H1 (cell line): ENCODE measurements at regions not wholly inside any gene's neighbourhood (a gene's known extent, or its start where the extent isn't known, plus 50 kb on each side); places are given as distances from the start of the nearest gene placed in this dataset.

Source experiments
- CEBPB ChIP-seq: IDR thresholded peaks from 2 replicates; pipeline ENCODE4 v1.6.1; 2012; ENCODE audit warnings: low read depth, low read length
- CHD2 ChIP-seq: IDR thresholded peaks from 2 replicates; pipeline ENCODE4 v1.6.1; 2012; ENCODE audit warnings: low read length, improper control_type of control experiment
- FOSL1 ChIP-seq: IDR thresholded peaks from 2 replicates; pipeline ENCODE4 v1.6.1; 2011; ENCODE audit warnings: mild to moderate bottlenecking, low read depth, low read length, moderate library complexity; ENCODE audit not compliant: insufficient read depth
- HDAC2 ChIP-seq, 2 experiments: fragments of 300-600 bp in 1 of 2; sonication (generic) in 1 of 2; IDR thresholded peaks; 2 replicates each; pipeline ENCODE4 v1.6.1; 2011 to 2012; ENCODE audit warnings: low read depth in 2 of 2, low read length in 2 of 2, mild to moderate bottlenecking in 2 of 2, moderate library complexity in 2 of 2, borderline replicate concordance in 1 of 2, inconsistent platforms in 1 of 2
- JUND ChIP-seq: IDR thresholded peaks from 2 replicates; pipeline ENCODE4 v1.6.1; 2011; ENCODE audit warnings: mild to moderate bottlenecking, improper control_type of control experiment, low read length
- KDM1A ChIP-seq: fragments of 200-600, 300-600 bp; sonication (generic); IDR thresholded peaks from 2 replicates; pipeline ENCODE4 v1.7.1; 2016; ENCODE audit warnings: mild to moderate bottlenecking, low read length, borderline replicate concordance
- POU5F1 ChIP-seq: IDR thresholded peaks from 2 replicates; pipeline ENCODE4 v1.6.1; 2011; ENCODE audit warnings: low read depth, mild to moderate bottlenecking, low read length, moderate library complexity
- SP4 ChIP-seq: IDR thresholded peaks from 2 replicates; pipeline ENCODE4 v1.6.1; 2012; ENCODE audit warnings: low read length, inconsistent platforms
- TF ChIP-seq, protein P1 (sequence below): fragments of 300-600 bp; sonication (generic); IDR thresholded peaks from 2 replicates; pipeline ENCODE4 v1.7.1; 2012; ENCODE audit warnings: low read length, moderate library complexity, mild to moderate bottlenecking, inconsistent platforms; ENCODE audit not compliant: insufficient replicate concordance
- TF ChIP-seq, protein P2 (sequence below): IDR thresholded peaks from 2 replicates; pipeline ENCODE4 v1.6.1; 2012; ENCODE audit warnings: low read length, inconsistent platforms

DNA sequence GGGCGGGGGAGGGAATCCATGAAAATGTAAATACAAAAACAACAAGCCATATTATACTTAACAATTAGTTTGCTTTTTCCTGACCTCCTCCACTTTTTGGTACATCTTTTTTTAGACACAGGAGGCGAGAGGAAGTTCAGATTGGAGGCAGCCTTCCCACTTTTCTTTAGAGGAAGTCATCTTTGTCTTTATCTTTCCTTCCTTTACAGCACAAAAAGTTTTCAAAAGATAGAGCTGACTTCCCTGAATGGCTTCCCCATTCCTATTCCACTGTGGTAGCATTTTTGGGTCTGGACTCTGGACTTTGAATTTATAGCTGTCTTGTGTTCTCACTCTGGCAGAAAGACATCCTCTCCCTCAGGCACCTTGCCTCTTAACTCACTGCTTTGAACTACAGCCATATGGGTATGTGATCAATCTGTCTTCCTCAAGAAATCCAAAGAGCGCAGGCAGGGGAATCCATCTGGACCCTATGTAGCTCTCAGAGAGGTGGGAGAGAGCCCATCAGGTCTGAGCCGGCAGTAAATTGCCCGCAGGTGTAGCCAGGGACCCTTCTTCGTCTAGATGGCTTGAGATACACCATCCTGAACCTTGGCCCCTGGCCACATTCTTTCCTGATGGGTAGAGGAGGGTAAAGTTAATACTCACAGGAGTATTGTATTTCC lies 101.9 kb downstream of the AQP4 start (continued):
- TF ChIP-seq, protein P1, sequence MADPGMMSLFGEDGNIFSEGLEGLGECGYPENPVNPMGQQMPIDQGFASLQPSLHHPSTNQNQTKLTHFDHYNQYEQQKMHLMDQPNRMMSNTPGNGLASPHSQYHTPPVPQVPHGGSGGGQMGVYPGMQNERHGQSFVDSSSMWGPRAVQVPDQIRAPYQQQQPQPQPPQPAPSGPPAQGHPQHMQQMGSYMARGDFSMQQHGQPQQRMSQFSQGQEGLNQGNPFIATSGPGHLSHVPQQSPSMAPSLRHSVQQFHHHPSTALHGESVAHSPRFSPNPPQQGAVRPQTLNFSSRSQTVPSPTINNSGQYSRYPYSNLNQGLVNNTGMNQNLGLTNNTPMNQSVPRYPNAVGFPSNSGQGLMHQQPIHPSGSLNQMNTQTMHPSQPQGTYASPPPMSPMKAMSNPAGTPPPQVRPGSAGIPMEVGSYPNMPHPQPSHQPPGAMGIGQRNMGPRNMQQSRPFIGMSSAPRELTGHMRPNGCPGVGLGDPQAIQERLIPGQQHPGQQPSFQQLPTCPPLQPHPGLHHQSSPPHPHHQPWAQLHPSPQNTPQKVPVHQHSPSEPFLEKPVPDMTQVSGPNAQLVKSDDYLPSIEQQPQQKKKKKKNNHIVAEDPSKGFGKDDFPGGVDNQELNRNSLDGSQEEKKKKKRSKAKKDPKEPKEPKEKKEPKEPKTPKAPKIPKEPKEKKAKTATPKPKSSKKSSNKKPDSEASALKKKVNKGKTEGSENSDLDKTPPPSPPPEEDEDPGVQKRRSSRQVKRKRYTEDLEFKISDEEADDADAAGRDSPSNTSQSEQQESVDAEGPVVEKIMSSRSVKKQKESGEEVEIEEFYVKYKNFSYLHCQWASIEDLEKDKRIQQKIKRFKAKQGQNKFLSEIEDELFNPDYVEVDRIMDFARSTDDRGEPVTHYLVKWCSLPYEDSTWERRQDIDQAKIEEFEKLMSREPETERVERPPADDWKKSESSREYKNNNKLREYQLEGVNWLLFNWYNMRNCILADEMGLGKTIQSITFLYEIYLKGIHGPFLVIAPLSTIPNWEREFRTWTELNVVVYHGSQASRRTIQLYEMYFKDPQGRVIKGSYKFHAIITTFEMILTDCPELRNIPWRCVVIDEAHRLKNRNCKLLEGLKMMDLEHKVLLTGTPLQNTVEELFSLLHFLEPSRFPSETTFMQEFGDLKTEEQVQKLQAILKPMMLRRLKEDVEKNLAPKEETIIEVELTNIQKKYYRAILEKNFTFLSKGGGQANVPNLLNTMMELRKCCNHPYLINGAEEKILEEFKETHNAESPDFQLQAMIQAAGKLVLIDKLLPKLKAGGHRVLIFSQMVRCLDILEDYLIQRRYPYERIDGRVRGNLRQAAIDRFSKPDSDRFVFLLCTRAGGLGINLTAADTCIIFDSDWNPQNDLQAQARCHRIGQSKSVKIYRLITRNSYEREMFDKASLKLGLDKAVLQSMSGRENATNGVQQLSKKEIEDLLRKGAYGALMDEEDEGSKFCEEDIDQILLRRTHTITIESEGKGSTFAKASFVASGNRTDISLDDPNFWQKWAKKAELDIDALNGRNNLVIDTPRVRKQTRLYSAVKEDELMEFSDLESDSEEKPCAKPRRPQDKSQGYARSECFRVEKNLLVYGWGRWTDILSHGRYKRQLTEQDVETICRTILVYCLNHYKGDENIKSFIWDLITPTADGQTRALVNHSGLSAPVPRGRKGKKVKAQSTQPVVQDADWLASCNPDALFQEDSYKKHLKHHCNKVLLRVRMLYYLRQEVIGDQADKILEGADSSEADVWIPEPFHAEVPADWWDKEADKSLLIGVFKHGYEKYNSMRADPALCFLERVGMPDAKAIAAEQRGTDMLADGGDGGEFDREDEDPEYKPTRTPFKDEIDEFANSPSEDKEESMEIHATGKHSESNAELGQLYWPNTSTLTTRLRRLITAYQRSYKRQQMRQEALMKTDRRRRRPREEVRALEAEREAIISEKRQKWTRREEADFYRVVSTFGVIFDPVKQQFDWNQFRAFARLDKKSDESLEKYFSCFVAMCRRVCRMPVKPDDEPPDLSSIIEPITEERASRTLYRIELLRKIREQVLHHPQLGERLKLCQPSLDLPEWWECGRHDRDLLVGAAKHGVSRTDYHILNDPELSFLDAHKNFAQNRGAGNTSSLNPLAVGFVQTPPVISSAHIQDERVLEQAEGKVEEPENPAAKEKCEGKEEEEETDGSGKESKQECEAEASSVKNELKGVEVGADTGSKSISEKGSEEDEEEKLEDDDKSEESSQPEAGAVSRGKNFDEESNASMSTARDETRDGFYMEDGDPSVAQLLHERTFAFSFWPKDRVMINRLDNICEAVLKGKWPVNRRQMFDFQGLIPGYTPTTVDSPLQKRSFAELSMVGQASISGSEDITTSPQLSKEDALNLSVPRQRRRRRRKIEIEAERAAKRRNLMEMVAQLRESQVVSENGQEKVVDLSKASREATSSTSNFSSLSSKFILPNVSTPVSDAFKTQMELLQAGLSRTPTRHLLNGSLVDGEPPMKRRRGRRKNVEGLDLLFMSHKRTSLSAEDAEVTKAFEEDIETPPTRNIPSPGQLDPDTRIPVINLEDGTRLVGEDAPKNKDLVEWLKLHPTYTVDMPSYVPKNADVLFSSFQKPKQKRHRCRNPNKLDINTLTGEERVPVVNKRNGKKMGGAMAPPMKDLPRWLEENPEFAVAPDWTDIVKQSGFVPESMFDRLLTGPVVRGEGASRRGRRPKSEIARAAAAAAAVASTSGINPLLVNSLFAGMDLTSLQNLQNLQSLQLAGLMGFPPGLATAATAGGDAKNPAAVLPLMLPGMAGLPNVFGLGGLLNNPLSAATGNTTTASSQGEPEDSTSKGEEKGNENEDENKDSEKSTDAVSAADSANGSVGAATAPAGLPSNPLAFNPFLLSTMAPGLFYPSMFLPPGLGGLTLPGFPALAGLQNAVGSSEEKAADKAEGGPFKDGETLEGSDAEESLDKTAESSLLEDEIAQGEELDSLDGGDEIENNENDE = no peak
- TF ChIP-seq, protein P2, sequence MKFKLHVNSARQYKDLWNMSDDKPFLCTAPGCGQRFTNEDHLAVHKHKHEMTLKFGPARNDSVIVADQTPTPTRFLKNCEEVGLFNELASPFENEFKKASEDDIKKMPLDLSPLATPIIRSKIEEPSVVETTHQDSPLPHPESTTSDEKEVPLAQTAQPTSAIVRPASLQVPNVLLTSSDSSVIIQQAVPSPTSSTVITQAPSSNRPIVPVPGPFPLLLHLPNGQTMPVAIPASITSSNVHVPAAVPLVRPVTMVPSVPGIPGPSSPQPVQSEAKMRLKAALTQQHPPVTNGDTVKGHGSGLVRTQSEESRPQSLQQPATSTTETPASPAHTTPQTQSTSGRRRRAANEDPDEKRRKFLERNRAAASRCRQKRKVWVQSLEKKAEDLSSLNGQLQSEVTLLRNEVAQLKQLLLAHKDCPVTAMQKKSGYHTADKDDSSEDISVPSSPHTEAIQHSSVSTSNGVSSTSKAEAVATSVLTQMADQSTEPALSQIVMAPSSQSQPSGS = no peak
- no peak for TF ChIP-seq KDM1A
- no peak for TF ChIP-seq HDAC2 (IDR thresholded peaks at IDR 0.05; ENCODE audit: borderline replicate concordance in 1 of 2, low read depth in 2 of 2, low read length in 2 of 2)
- no peak for TF ChIP-seq JUND
- no peak for TF ChIP-seq POU5F1
- no peak for TF ChIP-seq FOSL1
- no peak for TF ChIP-seq CEBPB
- TF ChIP-seq CHD2 = no peak
- no peak for TF ChIP-seq SP4
